Neural cell (in vitro differentiated cells): ENCODE measurements at regions not wholly inside any gene's neighbourhood (a gene's known extent, or its start where the extent isn't known, plus 50 kb on each side); places are given as distances from the start of the nearest gene placed in this dataset.

Experiments
- H2AFZ ChIP-seq: fragments of 200-600, 300-800 bp; sonication (generic), shearing (Covaris generic); 2 replicates; pipeline ENCODE4 v1.6.0; 2014; ENCODE audit warnings: low read depth, mild to moderate bottlenecking, antibody characterized with exemption, low read length, moderate library complexity
- H3F3A ChIP-seq: fragments of 200-600 bp; shearing (Covaris generic); 2 replicates; pipeline ENCODE4 v1.6.1; 2016; ENCODE audit warnings: mild to moderate bottlenecking, moderate library complexity, mixed read lengths, antibody characterized with exemption, low read length; ENCODE audit not compliant: insufficient read depth, poor library complexity, severe bottlenecking
- H3K27ac ChIP-seq: fragments of 200-600, 300-800 bp; sonication (generic), shearing (Covaris generic); 2 replicates; pipeline ENCODE4 v1.5.1; 2014; ENCODE audit warnings: mild to moderate bottlenecking, low read length, moderate library complexity
- H3K27me3 ChIP-seq: fragments of 300-800, 200-600 bp; sonication (generic), shearing (Covaris generic); 2 replicates; pipeline ENCODE4 v1.6.0; 2014; ENCODE audit warnings: mild to moderate bottlenecking, low read depth, low read length, moderate library complexity; ENCODE audit not compliant: insufficient read depth
- H3K36me3 ChIP-seq: fragments of 300-800, 200-600 bp; sonication (generic), shearing (Covaris generic); 2 replicates; pipeline ENCODE4 v1.5.1; 2014; ENCODE audit warnings: mild to moderate bottlenecking, antibody characterized with exemption, low read length, moderate library complexity; ENCODE audit not compliant: insufficient read depth
- H3K4me2 ChIP-seq: fragments of 300-800, 200-600 bp; sonication (generic), shearing (Covaris generic); 2 replicates; pipeline ENCODE4 v1.6.0; 2014; ENCODE audit warnings: mild to moderate bottlenecking, low read length
- H3K4me3 ChIP-seq: fragments of 300-800, 200-600 bp; sonication (generic), shearing (Covaris generic); 2 replicates; pipeline ENCODE4 v1.5.1; 2014; ENCODE audit warnings: mild to moderate bottlenecking, low read length, moderate library complexity
- H3K79me2 ChIP-seq: fragments of 200-600 bp; shearing (Covaris generic); replicated peaks from 2 replicates; pipeline ENCODE4 v1.6.0; 2014; ENCODE audit warnings: mild to moderate bottlenecking, low read length, moderate library complexity; ENCODE audit not compliant: insufficient read depth
- H3K9ac ChIP-seq: fragments of 300-800, 200-600 bp; sonication (generic), shearing (Covaris generic); 2 replicates; pipeline ENCODE4 v1.6.1; 2016; ENCODE audit warnings: mild to moderate bottlenecking, low read length, mixed read lengths
- H3K9me2 ChIP-seq: fragments of 200-600 bp; shearing (Covaris generic); 2 replicates; pipeline ENCODE4 v1.6.1; 2016; ENCODE audit warnings: mild to moderate bottlenecking, low read length, mixed read lengths; ENCODE audit not compliant: insufficient read depth
- H3K9me3 ChIP-seq: fragments of 200-600, 300-800 bp; sonication (generic), shearing (Covaris generic); 2 replicates; pipeline ENCODE4 v1.6.1; 2016; ENCODE audit warnings: mild to moderate bottlenecking, mixed run types, low read length, moderate library complexity, mixed read lengths
- H4K20me1 ChIP-seq: fragments of 200-600 bp; shearing (Covaris generic); 2 replicates; pipeline ENCODE4 v1.6.1; 2016; ENCODE audit warnings: mild to moderate bottlenecking, mixed run types; ENCODE audit not compliant: insufficient read depth
- EP300 ChIP-seq: fragments of 450-650 bp; conservative IDR thresholded peaks from 2 replicates; pipeline ENCODE4 v1.6.1; 2014; ENCODE audit warnings: antibody characterized with exemption, mild to moderate bottlenecking, moderate library complexity; ENCODE audit not compliant: poor library complexity, severe bottlenecking
- EZH2 ChIP-seq: fragments of 200-600, 300-800 bp; shearing (Covaris generic), sonication (generic); IDR thresholded peaks from 2 replicates; pipeline ENCODE4 v1.6.1; 2014; ENCODE audit warnings: antibody characterized with exemption, low read length, borderline replicate concordance, mild to moderate bottlenecking; ENCODE audit not compliant: insufficient read depth, poor library complexity, severe bottlenecking
- MXI1 ChIP-seq: fragments of 450-650 bp; conservative IDR thresholded peaks from 2 replicates; pipeline ENCODE4 v1.6.1; 2014; ENCODE audit warnings: antibody characterized with exemption, mild to moderate bottlenecking; ENCODE audit not compliant: poor library complexity, severe bottlenecking
- POLR2AphosphoS5 ChIP-seq: IDR thresholded peaks from 2 replicates; pipeline ENCODE4 v1.6.1; 2012
- RAD21 ChIP-seq: fragments of 450-650 bp; conservative IDR thresholded peaks from 2 replicates; pipeline ENCODE4 v1.6.1; 2014; ENCODE audit warnings: antibody characterized with exemption, mild to moderate bottlenecking, moderate library complexity
- SMC3 ChIP-seq: fragments of 450-650 bp; conservative IDR thresholded peaks from 2 replicates; pipeline ENCODE4 v1.6.1; 2014; ENCODE audit warnings: antibody characterized with exemption, mild to moderate bottlenecking, moderate library complexity; ENCODE audit not compliant: poor library complexity
- TAF1 ChIP-seq: IDR thresholded peaks from 2 replicates; pipeline ENCODE4 v1.6.1; 2012; ENCODE audit warnings: low read depth
- TF ChIP-seq, protein P1 (sequence below): fragments of 450-650 bp; IDR thresholded peaks from 2 replicates; pipeline ENCODE4 v1.5.1; 2014; ENCODE audit warnings: antibody characterized with exemption, mild to moderate bottlenecking, moderate library complexity; ENCODE audit not compliant: poor library complexity, severe bottlenecking
- TF ChIP-seq, protein P2 (sequence below): IDR thresholded peaks from 2 replicates; pipeline ENCODE4 v1.6.1; 2012; ENCODE audit warnings: borderline replicate concordance

GRCh38 chr18:71815305-71815704 is 728.8 kb downstream of the CBLN2 start:
- H3K27me3 ChIP-seq, result no peaks in the 10 kb centered on the region
- H4K20me1 ChIP-seq, result no peaks in the 10 kb centered on the region
- TF ChIP-seq EP300, result no peak
- TF ChIP-seq TAF1, result no peak
- TF ChIP-seq, protein P1, sequence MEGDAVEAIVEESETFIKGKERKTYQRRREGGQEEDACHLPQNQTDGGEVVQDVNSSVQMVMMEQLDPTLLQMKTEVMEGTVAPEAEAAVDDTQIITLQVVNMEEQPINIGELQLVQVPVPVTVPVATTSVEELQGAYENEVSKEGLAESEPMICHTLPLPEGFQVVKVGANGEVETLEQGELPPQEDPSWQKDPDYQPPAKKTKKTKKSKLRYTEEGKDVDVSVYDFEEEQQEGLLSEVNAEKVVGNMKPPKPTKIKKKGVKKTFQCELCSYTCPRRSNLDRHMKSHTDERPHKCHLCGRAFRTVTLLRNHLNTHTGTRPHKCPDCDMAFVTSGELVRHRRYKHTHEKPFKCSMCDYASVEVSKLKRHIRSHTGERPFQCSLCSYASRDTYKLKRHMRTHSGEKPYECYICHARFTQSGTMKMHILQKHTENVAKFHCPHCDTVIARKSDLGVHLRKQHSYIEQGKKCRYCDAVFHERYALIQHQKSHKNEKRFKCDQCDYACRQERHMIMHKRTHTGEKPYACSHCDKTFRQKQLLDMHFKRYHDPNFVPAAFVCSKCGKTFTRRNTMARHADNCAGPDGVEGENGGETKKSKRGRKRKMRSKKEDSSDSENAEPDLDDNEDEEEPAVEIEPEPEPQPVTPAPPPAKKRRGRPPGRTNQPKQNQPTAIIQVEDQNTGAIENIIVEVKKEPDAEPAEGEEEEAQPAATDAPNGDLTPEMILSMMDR, result no peak
- TF ChIP-seq, protein P2, sequence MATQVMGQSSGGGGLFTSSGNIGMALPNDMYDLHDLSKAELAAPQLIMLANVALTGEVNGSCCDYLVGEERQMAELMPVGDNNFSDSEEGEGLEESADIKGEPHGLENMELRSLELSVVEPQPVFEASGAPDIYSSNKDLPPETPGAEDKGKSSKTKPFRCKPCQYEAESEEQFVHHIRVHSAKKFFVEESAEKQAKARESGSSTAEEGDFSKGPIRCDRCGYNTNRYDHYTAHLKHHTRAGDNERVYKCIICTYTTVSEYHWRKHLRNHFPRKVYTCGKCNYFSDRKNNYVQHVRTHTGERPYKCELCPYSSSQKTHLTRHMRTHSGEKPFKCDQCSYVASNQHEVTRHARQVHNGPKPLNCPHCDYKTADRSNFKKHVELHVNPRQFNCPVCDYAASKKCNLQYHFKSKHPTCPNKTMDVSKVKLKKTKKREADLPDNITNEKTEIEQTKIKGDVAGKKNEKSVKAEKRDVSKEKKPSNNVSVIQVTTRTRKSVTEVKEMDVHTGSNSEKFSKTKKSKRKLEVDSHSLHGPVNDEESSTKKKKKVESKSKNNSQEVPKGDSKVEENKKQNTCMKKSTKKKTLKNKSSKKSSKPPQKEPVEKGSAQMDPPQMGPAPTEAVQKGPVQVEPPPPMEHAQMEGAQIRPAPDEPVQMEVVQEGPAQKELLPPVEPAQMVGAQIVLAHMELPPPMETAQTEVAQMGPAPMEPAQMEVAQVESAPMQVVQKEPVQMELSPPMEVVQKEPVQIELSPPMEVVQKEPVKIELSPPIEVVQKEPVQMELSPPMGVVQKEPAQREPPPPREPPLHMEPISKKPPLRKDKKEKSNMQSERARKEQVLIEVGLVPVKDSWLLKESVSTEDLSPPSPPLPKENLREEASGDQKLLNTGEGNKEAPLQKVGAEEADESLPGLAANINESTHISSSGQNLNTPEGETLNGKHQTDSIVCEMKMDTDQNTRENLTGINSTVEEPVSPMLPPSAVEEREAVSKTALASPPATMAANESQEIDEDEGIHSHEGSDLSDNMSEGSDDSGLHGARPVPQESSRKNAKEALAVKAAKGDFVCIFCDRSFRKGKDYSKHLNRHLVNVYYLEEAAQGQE, result no peak
- TF ChIP-seq EZH2, result no peak
- TF ChIP-seq RAD21, result no peak
- TF ChIP-seq POLR2AphosphoS5, result no peak
- TF ChIP-seq SMC3, result no peak
- TF ChIP-seq MXI1, result no peak
- H3K27ac ChIP-seq, result no peak overlapping the region
- no peaks in the 10 kb centered on the region for H3K9me3 ChIP-seq
- no peak overlapping the region for H3K9ac ChIP-seq
- H3K79me2 ChIP-seq, result no peaks in the 10 kb centered on the region
- H3K36me3 ChIP-seq, result no peaks in the 10 kb centered on the region
- no peaks in the 10 kb centered on the region for H3F3A ChIP-seq
- no peaks in the 10 kb centered on the region for H3K9me2 ChIP-seq
- no peak overlapping the region for H3K4me2 ChIP-seq
- H2AFZ ChIP-seq, result no peak overlapping the region
- no peak overlapping the region for H3K4me3 ChIP-seq

DNA sequence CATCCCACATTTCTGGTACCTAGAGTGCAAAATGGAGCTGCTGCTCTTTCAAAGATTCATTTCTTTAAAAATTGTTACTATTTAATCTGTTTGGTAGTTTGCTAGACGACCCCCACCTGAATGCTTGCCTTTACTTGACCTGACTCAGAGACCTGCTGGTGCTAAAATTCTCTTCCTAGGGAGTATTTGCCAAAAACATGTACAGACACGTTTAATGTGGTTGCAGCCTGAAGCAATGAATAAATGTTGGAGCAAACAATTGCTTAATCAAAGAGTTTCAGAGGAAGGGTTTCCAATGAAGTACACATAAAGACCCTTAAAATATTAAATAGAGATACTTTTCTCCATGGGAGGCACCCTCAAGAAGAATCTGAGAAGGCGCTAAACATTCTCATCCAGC is 734.4 kb downstream of the CBLN2 start:
- no peak for TF ChIP-seq EZH2
- no peak for TF ChIP-seq SMC3
- TF ChIP-seq TAF1, result no peak
- no peak for TF ChIP-seq MXI1
- TF ChIP-seq EP300, result no peak
- TF ChIP-seq RAD21, result no peak
- TF ChIP-seq, protein P2, result no peak
- Histone ChIP-seq H3K4me2 (no peak overlapping the region), H3F3A (no peaks in the 10 kb centered on the region), H2AFZ (no peak overlapping the region), H4K20me1 (no peaks in the 10 kb centered on the region), H3K9me3 (no peaks in the 10 kb centered on the region), H3K9ac (no peak overlapping the region), H3K4me3 (no peak overlapping the region), H3K27ac (no peak overlapping the region), H3K27me3 (no peaks in the 10 kb centered on the region), H3K36me3 (no peaks in the 10 kb centered on the region), H3K9me2 (no peaks in the 10 kb centered on the region), H3K79me2 (no peaks in the 10 kb centered on the region)
